Cardiac fibroblast (primary cell): ENCODE measurements at regions not wholly inside any gene's neighbourhood (a gene's known extent, or its start where the extent isn't known, plus 50 kb on each side); places are given as distances from the start of the nearest gene placed in this dataset.

ENCODE experiments used
- DNase-seq, 2 donors: peaks; one replicate each; pipeline versions ENCODE4 v3.0.0 to v3.0.0-alpha.2; 2010; ENCODE audit warnings: low read depth in 2 of 2
- H3K4me3 ChIP-seq, 2 donors: replicated peaks in 1 of 2; 1 replicate in 1 of 2; 2 replicates in 1 of 2; pipeline ENCODE4 v1.5.1; 2011; ENCODE audit warnings: low read depth in 2 of 2, low read length in 2 of 2, mild to moderate bottlenecking in 2 of 2, moderate library complexity in 1 of 2
- CTCF ChIP-seq: IDR thresholded peaks from one replicate; pipeline ENCODE4 v1.5.1; 2011; ENCODE audit warnings: low read depth, mild to moderate bottlenecking, low read length, inconsistent platforms

DNA sequence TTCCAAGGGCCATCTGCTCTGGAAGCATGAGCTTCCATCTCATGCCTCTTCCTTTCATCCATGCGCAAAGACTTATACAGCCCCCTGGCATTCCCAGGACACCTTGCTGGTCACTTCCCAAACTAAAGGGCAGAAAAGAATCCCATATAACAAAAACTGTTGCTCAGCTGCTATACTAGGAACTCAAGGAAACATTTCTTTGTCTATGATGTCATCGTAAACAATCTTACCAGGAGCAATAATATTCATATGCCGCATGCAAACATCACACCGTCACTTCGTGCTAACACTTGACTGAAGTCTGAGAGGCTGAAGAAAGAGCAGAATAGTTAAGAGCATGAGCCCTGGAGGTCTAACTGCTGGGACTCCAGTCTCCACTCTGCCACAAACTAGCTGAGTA, 50.5 kb upstream of the CDKN3 start:
- TF ChIP-seq CTCF = no peak
- no peak for DNase-seq
- no peak overlapping the region for H3K4me3 ChIP-seq
